Esophagus mucosa (tissue), 1 donor: ENCODE measurements at regions not wholly inside any gene's neighbourhood (a gene's known extent, or its start where the extent isn't known, plus 50 kb on each side); places are given as distances from the start of the nearest gene placed in this dataset.
A peak's percentile ranks its signal among the peaks of the same experiment; 100 is the strongest.
"Not testable (repeated sequence)": the region's sequence is repeated elsewhere in the genome, so short reads cannot be mapped to it uniquely, and the experiment has no call there.

Experiments used
- ATAC-seq: fragments of 200-7000 bp; cut with Tn5 transposase; one replicate; pipeline ENCODE4 v1.9.1; 2020
- donor health status: DM: yes; HTN: yes; CAD: no.

GRCh38 chr1:56263908-56264307, 315.5 kb downstream of the PLPP3 start:
- no peak for ATAC-seq

GRCh38 chr1:56258371-56258770, 321.0 kb downstream of the PLPP3 start:
- ATAC-seq: no peak

- no peak for ATAC-seq
Observed at GRCh38 chr1:56257726-56258125, 321.6 kb downstream of the PLPP3 start.

GRCh38 chr1:56256153-56257000, 323.0 kb downstream of the PLPP3 start:
- ATAC-seq: no peak

- no peak for ATAC-seq
Observed at GRCh38 chr1:56255516-56256152, 323.7 kb downstream of the PLPP3 start.

GRCh38 chr1:56254130-56254529, 325.2 kb downstream of the PLPP3 start:
- ATAC-seq: no peak

GRCh38 chr1:56250809-56251208, 328.6 kb downstream of the PLPP3 start:
- ATAC-seq: no peak

- no peak for ATAC-seq
Observed at GRCh38 chr1:56249234-56249633, 330.1 kb downstream of the PLPP3 start.

- ATAC-seq: no peak
Observed at GRCh38 chr1:56248138-56248537, 331.2 kb downstream of the PLPP3 start.

- not testable (repeated sequence) for ATAC-seq
Observed at GRCh38 chr1:56246726-56247125, 332.6 kb downstream of the PLPP3 start.

GRCh38 chr1:56240400-56240799, 339.0 kb downstream of the PLPP3 start:
- ATAC-seq: no peak

GRCh38 chr1:56237491-56238064, 341.8 kb downstream of the PLPP3 start:
- ATAC-seq: no peak

- ATAC-seq: no peak
Observed at GRCh38 chr1:56236688-56237087, 342.7 kb downstream of the PLPP3 start.

- ATAC-seq: no peak
Observed at GRCh38 chr1:56235909-56236510, 343.4 kb downstream of the PLPP3 start.

- ATAC-seq: no peak
Observed at GRCh38 chr1:56229186-56229585, 350.2 kb downstream of the PLPP3 start.

- ATAC-seq: no peak
Observed at GRCh38 chr1:56227886-56228285, 351.5 kb downstream of the PLPP3 start.

- no peak for ATAC-seq
Observed at GRCh38 chr1:56227401-56227800, 352.0 kb downstream of the PLPP3 start.

- ATAC-seq: no peak
Observed at GRCh38 chr1:56225964-56226815, 353.2 kb downstream of the PLPP3 start.

- peak; percentile 80 for ATAC-seq
Observed at GRCh38 chr1:56223968-56224367, 355.4 kb downstream of the PLPP3 start.

GRCh38 chr1:56222914-56223540, 356.3 kb downstream of the PLPP3 start:
- ATAC-seq: no peak

- no peak for ATAC-seq
Observed at GRCh38 chr1:56220021-56220420, 359.3 kb downstream of the PLPP3 start.

- no peak for ATAC-seq
Observed at GRCh38 chr1:56218023-56218422, 361.3 kb downstream of the PLPP3 start.
